ENCODE measurements at regions not wholly inside any gene's neighbourhood (a gene's known extent, or its start where the extent isn't known, plus 50 kb on each side); places are given as distances from the start of the nearest gene placed in this dataset.

DNA sequence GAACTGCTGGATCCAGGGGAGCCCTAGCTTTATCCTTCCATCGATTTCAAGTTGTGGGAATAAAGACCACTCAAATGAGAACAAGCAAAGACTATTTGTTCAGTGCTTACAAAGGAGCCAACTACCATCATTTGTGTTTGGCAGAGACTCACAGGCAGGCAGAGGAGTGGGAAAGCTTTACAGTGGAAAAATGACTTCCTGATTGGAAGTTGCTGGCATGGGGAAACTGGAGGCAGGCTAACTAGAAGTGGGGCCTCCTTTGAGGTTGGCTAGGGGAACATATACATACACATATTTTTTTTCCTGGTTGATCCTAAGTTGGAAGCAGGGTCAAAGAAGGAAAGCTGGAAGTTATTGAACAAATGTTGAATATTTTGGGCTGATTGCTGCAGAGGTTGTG is 121.7 kb downstream of the ACTBL2 start:
- TF ChIP-seq POLR2AphosphoS5 (IDR thresholded peaks at IDR 0.05; ENCODE audit: low read depth) (no peak), SPI1 (IDR thresholded peaks at IDR 0.05; ENCODE audit: borderline replicate concordance, low read depth) (no peak)
- TF ChIP-seq, protein P1, sequence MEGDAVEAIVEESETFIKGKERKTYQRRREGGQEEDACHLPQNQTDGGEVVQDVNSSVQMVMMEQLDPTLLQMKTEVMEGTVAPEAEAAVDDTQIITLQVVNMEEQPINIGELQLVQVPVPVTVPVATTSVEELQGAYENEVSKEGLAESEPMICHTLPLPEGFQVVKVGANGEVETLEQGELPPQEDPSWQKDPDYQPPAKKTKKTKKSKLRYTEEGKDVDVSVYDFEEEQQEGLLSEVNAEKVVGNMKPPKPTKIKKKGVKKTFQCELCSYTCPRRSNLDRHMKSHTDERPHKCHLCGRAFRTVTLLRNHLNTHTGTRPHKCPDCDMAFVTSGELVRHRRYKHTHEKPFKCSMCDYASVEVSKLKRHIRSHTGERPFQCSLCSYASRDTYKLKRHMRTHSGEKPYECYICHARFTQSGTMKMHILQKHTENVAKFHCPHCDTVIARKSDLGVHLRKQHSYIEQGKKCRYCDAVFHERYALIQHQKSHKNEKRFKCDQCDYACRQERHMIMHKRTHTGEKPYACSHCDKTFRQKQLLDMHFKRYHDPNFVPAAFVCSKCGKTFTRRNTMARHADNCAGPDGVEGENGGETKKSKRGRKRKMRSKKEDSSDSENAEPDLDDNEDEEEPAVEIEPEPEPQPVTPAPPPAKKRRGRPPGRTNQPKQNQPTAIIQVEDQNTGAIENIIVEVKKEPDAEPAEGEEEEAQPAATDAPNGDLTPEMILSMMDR (IDR thresholded peaks at IDR 0.05; ENCODE audit: insufficient read depth, low read length): no peak
- TF ChIP-seq, protein P2, sequence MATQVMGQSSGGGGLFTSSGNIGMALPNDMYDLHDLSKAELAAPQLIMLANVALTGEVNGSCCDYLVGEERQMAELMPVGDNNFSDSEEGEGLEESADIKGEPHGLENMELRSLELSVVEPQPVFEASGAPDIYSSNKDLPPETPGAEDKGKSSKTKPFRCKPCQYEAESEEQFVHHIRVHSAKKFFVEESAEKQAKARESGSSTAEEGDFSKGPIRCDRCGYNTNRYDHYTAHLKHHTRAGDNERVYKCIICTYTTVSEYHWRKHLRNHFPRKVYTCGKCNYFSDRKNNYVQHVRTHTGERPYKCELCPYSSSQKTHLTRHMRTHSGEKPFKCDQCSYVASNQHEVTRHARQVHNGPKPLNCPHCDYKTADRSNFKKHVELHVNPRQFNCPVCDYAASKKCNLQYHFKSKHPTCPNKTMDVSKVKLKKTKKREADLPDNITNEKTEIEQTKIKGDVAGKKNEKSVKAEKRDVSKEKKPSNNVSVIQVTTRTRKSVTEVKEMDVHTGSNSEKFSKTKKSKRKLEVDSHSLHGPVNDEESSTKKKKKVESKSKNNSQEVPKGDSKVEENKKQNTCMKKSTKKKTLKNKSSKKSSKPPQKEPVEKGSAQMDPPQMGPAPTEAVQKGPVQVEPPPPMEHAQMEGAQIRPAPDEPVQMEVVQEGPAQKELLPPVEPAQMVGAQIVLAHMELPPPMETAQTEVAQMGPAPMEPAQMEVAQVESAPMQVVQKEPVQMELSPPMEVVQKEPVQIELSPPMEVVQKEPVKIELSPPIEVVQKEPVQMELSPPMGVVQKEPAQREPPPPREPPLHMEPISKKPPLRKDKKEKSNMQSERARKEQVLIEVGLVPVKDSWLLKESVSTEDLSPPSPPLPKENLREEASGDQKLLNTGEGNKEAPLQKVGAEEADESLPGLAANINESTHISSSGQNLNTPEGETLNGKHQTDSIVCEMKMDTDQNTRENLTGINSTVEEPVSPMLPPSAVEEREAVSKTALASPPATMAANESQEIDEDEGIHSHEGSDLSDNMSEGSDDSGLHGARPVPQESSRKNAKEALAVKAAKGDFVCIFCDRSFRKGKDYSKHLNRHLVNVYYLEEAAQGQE (IDR thresholded peaks at IDR 0.05; ENCODE audit: insufficient replicate concordance, low read depth): no peak

All from HL-60 (cell line).